ENCODE measurements at regions not wholly inside any gene's neighbourhood (a gene's known extent, or its start where the extent isn't known, plus 50 kb on each side); places are given as distances from the start of the nearest gene placed in this dataset.

DNA sequence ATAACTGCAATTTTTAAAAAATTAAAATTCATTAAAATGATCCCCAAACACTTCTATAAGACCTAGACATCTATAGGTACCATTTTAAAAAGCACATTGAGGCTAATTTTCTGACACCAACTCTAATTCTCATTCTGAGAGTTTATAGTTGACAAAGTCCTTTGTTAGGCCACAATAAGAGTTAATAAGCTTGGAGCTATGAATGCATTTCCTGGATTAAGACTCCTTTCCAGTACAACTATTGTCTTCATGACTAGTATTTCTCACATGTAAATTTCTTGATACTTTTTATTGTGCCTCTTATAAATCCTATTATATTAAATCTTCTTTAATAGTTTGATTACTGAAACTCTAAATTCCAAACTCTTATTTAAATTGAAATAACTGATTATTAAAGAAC, 340.8 kb downstream of the KLF12 start (continued):
- TF ChIP-seq, protein P1, sequence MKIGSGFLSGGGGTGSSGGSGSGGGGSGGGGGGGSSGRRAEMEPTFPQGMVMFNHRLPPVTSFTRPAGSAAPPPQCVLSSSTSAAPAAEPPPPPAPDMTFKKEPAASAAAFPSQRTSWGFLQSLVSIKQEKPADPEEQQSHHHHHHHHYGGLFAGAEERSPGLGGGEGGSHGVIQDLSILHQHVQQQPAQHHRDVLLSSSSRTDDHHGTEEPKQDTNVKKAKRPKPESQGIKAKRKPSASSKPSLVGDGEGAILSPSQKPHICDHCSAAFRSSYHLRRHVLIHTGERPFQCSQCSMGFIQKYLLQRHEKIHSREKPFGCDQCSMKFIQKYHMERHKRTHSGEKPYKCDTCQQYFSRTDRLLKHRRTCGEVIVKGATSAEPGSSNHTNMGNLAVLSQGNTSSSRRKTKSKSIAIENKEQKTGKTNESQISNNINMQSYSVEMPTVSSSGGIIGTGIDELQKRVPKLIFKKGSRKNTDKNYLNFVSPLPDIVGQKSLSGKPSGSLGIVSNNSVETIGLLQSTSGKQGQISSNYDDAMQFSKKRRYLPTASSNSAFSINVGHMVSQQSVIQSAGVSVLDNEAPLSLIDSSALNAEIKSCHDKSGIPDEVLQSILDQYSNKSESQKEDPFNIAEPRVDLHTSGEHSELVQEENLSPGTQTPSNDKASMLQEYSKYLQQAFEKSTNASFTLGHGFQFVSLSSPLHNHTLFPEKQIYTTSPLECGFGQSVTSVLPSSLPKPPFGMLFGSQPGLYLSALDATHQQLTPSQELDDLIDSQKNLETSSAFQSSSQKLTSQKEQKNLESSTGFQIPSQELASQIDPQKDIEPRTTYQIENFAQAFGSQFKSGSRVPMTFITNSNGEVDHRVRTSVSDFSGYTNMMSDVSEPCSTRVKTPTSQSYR (CRISPR knock-in tag; IDR thresholded peaks at IDR 0.05), result no peak
- no peak for TF ChIP-seq GRHL2 (CRISPR knock-in tag; IDR thresholded peaks at IDR 0.05; ENCODE audit: insufficient replicate concordance, severe bottlenecking)
- TF ChIP-seq MYBL2 (CRISPR knock-in tag; IDR thresholded peaks at IDR 0.05), result no peak
- TF ChIP-seq, protein P2, sequence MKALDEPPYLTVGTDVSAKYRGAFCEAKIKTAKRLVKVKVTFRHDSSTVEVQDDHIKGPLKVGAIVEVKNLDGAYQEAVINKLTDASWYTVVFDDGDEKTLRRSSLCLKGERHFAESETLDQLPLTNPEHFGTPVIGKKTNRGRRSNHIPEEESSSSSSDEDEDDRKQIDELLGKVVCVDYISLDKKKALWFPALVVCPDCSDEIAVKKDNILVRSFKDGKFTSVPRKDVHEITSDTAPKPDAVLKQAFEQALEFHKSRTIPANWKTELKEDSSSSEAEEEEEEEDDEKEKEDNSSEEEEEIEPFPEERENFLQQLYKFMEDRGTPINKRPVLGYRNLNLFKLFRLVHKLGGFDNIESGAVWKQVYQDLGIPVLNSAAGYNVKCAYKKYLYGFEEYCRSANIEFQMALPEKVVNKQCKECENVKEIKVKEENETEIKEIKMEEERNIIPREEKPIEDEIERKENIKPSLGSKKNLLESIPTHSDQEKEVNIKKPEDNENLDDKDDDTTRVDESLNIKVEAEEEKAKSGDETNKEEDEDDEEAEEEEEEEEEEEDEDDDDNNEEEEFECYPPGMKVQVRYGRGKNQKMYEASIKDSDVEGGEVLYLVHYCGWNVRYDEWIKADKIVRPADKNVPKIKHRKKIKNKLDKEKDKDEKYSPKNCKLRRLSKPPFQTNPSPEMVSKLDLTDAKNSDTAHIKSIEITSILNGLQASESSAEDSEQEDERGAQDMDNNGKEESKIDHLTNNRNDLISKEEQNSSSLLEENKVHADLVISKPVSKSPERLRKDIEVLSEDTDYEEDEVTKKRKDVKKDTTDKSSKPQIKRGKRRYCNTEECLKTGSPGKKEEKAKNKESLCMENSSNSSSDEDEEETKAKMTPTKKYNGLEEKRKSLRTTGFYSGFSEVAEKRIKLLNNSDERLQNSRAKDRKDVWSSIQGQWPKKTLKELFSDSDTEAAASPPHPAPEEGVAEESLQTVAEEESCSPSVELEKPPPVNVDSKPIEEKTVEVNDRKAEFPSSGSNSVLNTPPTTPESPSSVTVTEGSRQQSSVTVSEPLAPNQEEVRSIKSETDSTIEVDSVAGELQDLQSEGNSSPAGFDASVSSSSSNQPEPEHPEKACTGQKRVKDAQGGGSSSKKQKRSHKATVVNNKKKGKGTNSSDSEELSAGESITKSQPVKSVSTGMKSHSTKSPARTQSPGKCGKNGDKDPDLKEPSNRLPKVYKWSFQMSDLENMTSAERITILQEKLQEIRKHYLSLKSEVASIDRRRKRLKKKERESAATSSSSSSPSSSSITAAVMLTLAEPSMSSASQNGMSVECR (CRISPR knock-in tag; IDR thresholded peaks at IDR 0.05; ENCODE audit: borderline replicate concordance), result no peak
- TF ChIP-seq SMAD3 (CRISPR knock-in tag; IDR thresholded peaks at IDR 0.05; ENCODE audit: borderline replicate concordance), result no peak
- TF ChIP-seq, protein P3, sequence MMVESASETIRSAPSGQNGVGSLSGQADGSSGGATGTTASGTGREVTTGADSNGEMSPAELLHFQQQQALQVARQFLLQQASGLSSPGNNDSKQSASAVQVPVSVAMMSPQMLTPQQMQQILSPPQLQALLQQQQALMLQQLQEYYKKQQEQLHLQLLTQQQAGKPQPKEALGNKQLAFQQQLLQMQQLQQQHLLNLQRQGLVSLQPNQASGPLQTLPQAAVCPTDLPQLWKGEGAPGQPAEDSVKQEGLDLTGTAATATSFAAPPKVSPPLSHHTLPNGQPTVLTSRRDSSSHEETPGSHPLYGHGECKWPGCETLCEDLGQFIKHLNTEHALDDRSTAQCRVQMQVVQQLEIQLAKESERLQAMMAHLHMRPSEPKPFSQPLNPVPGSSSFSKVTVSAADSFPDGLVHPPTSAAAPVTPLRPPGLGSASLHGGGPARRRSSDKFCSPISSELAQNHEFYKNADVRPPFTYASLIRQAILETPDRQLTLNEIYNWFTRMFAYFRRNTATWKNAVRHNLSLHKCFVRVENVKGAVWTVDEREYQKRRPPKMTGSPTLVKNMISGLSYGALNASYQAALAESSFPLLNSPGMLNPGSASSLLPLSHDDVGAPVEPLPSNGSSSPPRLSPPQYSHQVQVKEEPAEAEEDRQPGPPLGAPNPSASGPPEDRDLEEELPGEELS (CRISPR knock-in tag; IDR thresholded peaks at IDR 0.05), result no peak
- no peak for TF ChIP-seq HMGA2 (CRISPR knock-in tag; IDR thresholded peaks at IDR 0.05)
- TF ChIP-seq IRF2 (CRISPR knock-in tag; IDR thresholded peaks at IDR 0.05; ENCODE audit: borderline replicate concordance, low read depth), result no peak
- no peak for TF ChIP-seq OVOL2 (CRISPR knock-in tag; IDR thresholded peaks at IDR 0.05; ENCODE audit: borderline replicate concordance)

DNA sequence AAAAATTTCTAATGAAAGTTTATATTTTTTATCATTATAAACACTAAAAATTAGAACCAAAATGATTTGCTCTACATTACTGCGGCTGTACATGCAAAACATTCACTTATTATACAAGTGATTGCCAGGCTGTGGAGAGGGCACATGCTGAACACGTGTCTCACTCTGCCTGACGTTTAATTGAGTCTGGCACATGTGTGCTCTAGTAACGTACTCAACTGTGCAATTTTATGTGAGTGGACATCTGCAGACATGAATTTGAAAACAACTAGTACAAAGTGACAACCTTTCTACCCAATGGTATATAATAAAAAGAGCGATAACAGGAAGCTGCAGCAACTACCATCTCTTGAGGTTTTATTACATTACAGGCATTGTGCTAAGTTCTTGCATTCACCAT, 341.4 kb downstream of the KLF12 start:
- ATAC-seq (no peak), DNase-seq (ENCODE audit: low spot score) (no peak)
- H3K27ac Mint-ChIP-seq, result no peak overlapping the region
- CTCF ChIA-PET, result no interaction called here
- no peaks in the 10 kb centered on the region for H3K4me1 Mint-ChIP-seq
- no peak overlapping the region for H3K4me3 Mint-ChIP-seq
- POLR2A ChIA-PET, result no interaction called here
- no peaks in the 10 kb centered on the region for H3K27me3 Mint-ChIP-seq (ENCODE audit: low read depth)
- 0 out of 2 replicates have a peak, but pooled peaks cover 3% of the 10 kb centered on the region for H3K9me3 Mint-ChIP-seq
- TF ChIP-seq TP53 (CRISPR knock-in tag; IDR thresholded peaks at IDR 0.05) (no peak), ZBTB21 (CRISPR knock-in tag; IDR thresholded peaks at IDR 0.05; ENCODE audit: borderline replicate concordance) (no peak), NFYB (CRISPR knock-in tag; conservative IDR thresholded peaks at IDR 0.05; ENCODE audit: low read depth) (no peak), TCF7 (CRISPR knock-in tag; IDR thresholded peaks at IDR 0.05; ENCODE audit: low read depth) (no peak), ZNF138 (CRISPR knock-in tag; conservative IDR thresholded peaks at IDR 0.05) (no peak), TEAD4 (CRISPR knock-in tag; IDR thresholded peaks at IDR 0.05) (no peak), ZNF232 (CRISPR knock-in tag; IDR thresholded peaks at IDR 0.05) (no peak), ZNF317 (CRISPR knock-in tag; IDR thresholded peaks at IDR 0.05; ENCODE audit: borderline replicate concordance, low read depth) (no peak), SMAD4 (CRISPR knock-in tag; IDR thresholded peaks at IDR 0.05) (no peak), ESRRA (CRISPR knock-in tag; IDR thresholded peaks at IDR 0.05; ENCODE audit: borderline replicate concordance) (no peak)
- TF ChIP-seq, protein P4, sequence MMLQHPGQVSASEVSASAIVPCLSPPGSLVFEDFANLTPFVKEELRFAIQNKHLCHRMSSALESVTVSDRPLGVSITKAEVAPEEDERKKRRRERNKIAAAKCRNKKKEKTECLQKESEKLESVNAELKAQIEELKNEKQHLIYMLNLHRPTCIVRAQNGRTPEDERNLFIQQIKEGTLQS (CRISPR knock-in tag; conservative IDR thresholded peaks at IDR 0.05), result no peak
- TF ChIP-seq, protein P5, sequence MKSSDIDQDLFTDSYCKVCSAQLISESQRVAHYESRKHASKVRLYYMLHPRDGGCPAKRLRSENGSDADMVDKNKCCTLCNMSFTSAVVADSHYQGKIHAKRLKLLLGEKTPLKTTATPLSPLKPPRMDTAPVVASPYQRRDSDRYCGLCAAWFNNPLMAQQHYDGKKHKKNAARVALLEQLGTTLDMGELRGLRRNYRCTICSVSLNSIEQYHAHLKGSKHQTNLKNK (CRISPR knock-in tag; IDR thresholded peaks at IDR 0.05), result no peak
- TF ChIP-seq, protein P6, sequence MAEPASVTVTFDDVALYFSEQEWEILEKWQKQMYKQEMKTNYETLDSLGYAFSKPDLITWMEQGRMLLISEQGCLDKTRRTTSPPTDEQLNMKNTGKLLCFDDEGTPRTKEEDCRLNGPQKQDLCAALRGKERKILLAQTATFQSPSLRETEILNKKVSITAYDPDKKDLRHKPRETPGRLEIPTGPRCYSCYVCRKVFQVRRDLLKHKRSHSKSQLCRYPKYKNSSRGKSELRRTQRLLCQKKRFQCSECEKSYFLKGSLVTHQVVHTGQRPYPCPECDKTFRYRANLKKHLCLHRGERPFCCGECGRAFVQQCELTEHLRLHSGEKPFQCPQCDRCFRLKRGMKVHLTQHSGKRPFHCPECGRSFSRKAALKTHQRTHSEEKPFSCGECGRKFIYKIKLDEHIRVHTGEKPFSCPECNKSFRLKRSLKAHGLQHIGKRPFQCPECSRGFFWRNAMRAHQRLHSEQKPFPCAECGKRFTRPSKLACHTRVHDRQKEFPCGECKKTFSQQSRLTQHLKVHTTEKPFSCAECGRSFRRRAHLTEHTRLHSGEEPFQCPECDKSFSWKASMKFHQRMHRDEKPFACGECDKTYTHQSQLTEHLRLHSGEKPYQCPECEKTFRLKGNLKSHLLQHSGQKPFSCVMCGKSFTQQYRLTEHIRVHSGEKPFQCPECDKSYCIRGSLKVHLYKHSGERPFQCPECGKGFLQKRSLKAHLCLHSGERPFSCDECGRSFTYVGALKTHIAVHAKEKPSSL (CRISPR knock-in tag; conservative IDR thresholded peaks at IDR 0.05), result no peak
- TF ChIP-seq, protein P3 (CRISPR knock-in tag; IDR thresholded peaks at IDR 0.05), result no peak
- no peaks in the 10 kb centered on the region for H3K36me3 Mint-ChIP-seq

All from WTC11 (cell line).